GM12874 (cell line): ENCODE measurements at regions not wholly inside any gene's neighbourhood (a gene's known extent, or its start where the extent isn't known, plus 50 kb on each side); places are given as distances from the start of the nearest gene placed in this dataset.

Source experiments
- CTCF ChIP-seq: IDR thresholded peaks from 2 replicates; pipeline ENCODE4 v1.5.1; 2011; ENCODE audit warnings: low read depth, mild to moderate bottlenecking, control low read depth, low read length, moderate library complexity; ENCODE audit not compliant: insufficient read depth

- no peak for TF ChIP-seq CTCF
Observed at GRCh38 chr10:14389981-14390590, 59.4 kb upstream of the FRMD4A start.

- no peak for TF ChIP-seq CTCF
Observed at GRCh38 chr10:14385596-14386593, 55.2 kb upstream of the FRMD4A start.

GRCh38 chr10:14384915-14385314 lies 54.2 kb upstream of the FRMD4A start:
- TF ChIP-seq CTCF, result no peak

- no peak for TF ChIP-seq CTCF
Observed at GRCh38 chr10:14384116-14384730, 53.5 kb upstream of the FRMD4A start.

GRCh38 chr10:14383266-14383665 lies 52.5 kb upstream of the FRMD4A start:
- no peak for TF ChIP-seq CTCF

- no peak for TF ChIP-seq CTCF
Observed at GRCh38 chr10:14382531-14382930, 51.8 kb upstream of the FRMD4A start.

GRCh38 chr10:14382022-14382421 lies 51.3 kb upstream of the FRMD4A start:
- TF ChIP-seq CTCF, result no peak
